Femur (tissue), 1 donor: ENCODE measurements at regions not wholly inside any gene's neighbourhood (a gene's known extent, or its start where the extent isn't known, plus 50 kb on each side); places are given as distances from the start of the nearest gene placed in this dataset.
"Not testable (repeated sequence)": the region's sequence is repeated elsewhere in the genome, so short reads cannot be mapped to it uniquely, and the experiment has no call there.

Experiments used
- DNase-seq: peaks from one replicate; pipeline ENCODE4 v3.0.0-alpha.2; 2017

- peak; percentile 18 for DNase-seq
These were observed 320.7 kb downstream of the CBLN4 start for GRCh38 chr20:55684578-55684977.

- no peak for DNase-seq
These were observed 326.2 kb downstream of the CBLN4 start for GRCh38 chr20:55678970-55679667.

GRCh38 chr20:55678126-55678525 is 327.2 kb downstream of the CBLN4 start:
- no peak for DNase-seq

DNA sequence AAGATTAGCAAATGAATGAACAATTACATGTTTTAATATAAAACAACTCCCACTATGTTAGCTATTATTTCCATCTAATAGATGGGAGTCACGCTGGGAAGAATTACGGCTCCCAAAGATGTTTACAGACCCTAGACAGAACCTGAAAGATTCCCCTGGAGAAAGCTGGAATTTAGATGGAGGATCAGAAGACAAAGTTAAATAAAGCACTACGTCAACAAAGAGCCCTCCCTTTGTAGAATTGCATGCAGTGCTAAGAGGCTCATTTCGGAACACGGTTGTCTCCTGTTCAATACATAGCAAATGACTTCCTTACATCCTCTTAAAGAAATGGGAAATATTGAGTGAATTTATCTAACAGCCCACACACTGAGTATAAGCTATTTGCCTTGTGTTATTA is 328.3 kb downstream of the CBLN4 start:
- no peak for DNase-seq

- no peak for DNase-seq
These were observed 329.2 kb downstream of the CBLN4 start for GRCh38 chr20:55676097-55676496.

DNA sequence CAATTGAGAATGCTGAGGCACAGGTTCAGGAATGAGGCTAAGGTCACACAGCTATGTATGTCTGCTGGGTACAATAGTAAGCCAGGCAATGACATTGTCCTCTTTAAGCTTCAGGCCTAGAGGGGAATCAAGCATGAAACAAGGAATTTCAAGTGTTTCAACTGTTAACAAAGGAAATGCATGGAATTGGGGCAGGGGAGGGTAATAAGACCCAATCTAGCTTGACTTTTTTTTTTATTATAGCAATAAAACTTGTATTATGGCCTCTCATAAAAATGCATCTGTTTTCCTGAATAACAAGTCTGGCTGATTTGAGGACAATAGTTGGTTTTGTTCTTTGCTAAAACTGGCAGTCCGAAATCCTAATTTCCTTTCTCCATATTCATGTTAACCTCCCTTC is 336.7 kb downstream of the CBLN4 start:
- DNase-seq = no peak

DNA sequence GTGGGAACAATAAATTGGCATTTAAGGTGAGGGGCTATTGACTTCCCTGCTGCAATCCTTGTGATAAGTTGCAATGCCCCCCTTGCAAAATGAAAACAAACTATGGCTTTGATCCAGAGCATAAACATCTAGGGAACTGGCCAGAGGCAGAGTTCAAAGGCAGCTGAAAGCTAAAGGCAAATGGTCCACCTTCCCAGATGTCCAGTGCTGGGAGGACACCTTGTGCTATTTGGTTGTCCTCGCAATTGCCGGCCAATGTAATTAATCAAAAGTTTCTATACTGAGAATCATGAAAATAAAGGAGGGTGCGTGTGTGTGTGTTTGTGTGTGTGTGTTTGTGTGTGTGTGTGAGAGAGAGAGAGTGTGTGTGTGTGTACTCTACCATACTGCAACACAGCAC is 337.4 kb downstream of the CBLN4 start:
- no peak for DNase-seq

- DNase-seq = no peak
These were observed 338.3 kb downstream of the CBLN4 start for GRCh38 chr20:55667024-55667423.

DNA sequence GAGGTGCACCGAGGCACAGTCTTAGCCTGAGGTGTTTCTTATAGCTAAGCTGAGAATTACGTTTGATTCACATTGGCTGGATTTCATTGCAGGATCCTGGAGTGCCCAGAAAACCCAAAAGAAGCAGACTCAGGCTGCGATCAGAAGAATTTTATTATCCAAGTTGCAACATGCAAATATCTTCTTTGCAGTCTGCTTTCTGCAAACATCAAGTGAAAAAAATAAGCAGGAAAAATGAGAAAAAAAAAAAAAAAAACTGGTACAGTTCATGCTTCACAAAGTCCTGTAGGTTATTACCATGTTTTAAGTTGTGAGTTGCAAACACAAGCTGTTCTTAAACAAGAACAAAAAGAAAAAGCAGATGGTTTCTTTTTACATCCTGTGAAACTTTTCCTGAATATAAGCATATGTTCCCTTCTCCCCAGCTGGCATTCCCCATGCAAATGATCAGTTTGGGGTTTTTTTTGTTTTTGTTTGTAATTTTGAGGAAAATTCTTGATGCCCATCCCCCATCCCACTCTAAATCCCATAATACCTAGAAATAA is 349.0 kb downstream of the CBLN4 start:
- no peak for DNase-seq

GRCh38 chr20:55650657-55651360 is 354.5 kb downstream of the CBLN4 start:
- DNase-seq = no peak

DNA sequence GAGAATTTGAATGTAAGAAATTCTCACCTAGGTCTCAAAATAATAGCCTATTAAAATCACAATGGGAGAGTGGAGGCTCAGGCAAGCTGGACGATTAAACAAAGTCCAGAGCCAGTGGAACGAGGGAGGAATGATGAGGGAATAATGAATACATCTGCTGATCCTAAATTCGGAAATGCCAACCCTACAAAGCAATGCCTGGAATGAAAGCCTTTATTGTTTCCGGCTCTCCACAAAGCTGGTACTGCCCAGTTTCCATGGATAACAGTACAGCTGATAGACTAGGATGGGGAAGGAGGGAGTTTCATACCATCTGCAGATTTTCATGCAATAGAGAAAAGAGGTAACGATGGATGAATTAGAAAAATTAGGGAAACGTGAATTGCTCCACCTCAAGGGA is 356.1 kb downstream of the CBLN4 start:
- no peak for DNase-seq

DNA sequence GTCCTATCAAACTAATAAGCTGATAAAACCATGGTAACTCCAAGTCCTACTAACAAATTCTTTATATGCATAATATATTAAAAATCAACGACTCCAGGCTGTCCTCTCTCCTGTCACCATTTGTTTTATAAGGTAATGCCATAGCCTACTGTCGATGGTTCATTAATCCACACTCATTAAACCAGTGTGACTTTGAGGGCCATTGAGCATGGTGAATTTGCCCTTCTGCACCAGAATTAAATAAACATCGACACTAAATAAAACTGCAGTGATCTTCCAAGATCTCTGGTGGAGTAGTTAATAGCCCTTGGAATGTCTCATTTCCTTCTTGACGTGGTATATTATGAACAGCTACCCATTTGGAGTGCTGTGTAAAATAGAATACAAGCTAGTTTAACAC is 358.5 kb downstream of the CBLN4 start:
- no peak for DNase-seq

GRCh38 chr20:55641497-55641896 is 363.8 kb downstream of the CBLN4 start:
- no peak for DNase-seq

GRCh38 chr20:55635870-55636269 is 369.4 kb downstream of the CBLN4 start:
- DNase-seq = no peak

GRCh38 chr20:55632592-55632991 is 372.7 kb downstream of the CBLN4 start:
- no peak for DNase-seq

GRCh38 chr20:55629143-55629542 is 376.2 kb downstream of the CBLN4 start:
- DNase-seq = not testable (repeated sequence)

GRCh38 chr20:55626716-55627115 is 378.6 kb downstream of the CBLN4 start:
- no peak for DNase-seq

DNA sequence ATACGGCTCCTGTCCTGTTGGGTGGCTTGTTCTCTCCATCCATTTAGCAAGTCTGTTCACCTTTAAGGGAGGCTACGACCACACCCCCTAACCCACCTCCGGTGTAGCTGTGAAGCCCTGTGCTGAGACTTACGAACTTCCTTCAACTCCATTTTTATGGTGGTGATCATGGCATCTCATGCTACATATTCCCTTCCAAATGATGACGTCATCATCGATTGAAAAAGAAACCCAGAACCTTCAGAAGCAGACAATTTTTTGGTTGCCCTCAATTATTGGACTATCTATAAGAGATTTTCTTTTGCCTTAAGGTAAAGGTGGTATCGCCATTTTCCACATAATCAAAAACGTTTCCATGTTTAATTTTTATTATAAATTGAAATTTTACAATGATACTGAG is 389.0 kb downstream of the CBLN4 start:
- DNase-seq = no peak

- no peak for DNase-seq
These were observed 389.5 kb downstream of the CBLN4 start for GRCh38 chr20:55615818-55616217.

DNA sequence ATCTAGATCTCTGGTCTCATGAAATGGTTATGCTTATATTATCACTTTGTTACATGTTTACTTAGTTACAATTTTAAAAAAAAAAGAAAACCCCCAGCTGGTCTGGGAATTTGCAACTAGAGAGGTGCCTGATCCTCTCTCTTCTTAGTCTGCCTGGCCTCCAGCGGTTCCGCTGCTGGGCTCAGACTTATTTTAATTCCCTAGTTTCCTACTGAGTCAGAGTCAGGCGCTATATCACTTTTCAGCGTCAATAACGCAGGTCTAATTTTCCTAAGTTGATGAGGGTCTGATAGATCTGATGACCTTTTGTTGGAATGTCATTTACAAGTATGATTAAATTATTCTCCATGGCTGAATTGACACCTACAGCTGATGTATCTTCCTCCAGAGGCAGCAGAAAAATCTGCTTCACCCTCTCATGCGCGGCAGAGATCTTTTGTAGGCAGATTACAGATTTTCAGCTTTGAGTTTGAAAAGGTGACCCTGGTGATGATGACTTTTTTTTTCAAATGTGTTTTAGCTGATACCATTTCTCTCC is 391.0 kb downstream of the CBLN4 start:
- DNase-seq = no peak

- DNase-seq = no peak
These were observed 394.6 kb downstream of the CBLN4 start for GRCh38 chr20:55610756-55611155.

DNA sequence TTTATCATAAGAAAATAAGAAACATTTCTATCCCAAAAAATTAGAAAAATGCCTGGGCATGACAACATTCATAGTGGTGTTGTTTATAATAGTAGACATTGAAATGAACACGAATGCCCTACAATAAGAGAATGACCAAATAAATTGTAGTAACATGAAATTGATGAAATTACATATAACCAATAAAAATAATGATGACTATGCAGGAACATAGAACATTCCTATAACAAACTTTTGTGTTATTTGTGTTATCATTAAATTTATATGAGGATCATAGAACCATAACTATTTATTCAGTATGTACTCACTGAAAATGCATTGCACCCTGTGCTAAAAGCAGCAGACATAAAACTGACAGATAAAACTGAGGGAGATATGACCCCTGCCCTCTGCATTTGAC is 399.7 kb downstream of the CBLN4 start:
- DNase-seq = no peak

DNA sequence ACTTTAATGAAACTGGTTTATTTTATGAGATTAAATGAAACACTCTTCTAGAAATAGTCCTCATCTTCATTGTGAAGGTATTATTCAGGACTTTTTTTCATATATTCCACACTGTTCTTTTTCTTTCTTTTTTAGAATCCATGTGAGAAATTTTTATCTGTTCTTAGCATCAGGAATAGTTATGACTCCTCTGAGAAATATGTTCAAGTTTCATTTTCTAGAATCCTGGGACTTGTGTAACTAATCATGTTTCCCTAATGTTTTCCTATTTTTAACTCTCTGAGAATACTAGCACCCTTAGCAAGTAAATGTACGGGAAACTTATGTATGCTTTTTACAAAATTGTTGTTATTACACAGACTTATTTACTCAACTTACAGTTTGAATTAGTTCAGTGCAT is 407.8 kb downstream of the CBLN4 start:
- no peak for DNase-seq

DNA sequence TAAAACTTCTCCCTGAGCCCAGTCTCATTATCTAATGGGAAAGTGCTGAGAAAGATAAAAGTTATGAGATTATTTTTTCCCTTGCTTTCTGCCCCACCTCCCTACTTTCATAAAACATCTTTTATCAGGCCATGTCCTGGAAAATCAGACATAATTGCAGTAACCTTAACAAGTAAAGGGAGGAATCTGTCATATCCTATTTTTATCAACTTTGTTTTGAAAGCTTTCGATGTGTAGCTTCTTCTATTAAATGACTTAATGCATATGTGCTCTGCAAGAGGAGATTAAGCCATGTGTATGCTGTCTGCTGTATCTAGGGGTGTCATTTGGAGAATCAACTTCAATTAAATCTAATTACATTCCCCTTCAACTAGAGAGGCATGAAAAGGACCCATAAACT is 408.9 kb downstream of the CBLN4 start:
- DNase-seq = no peak
